ENCODE measurements at regions not wholly inside any gene's neighbourhood (a gene's known extent, or its start where the extent isn't known, plus 50 kb on each side); places are given as distances from the start of the nearest gene placed in this dataset.

DNA sequence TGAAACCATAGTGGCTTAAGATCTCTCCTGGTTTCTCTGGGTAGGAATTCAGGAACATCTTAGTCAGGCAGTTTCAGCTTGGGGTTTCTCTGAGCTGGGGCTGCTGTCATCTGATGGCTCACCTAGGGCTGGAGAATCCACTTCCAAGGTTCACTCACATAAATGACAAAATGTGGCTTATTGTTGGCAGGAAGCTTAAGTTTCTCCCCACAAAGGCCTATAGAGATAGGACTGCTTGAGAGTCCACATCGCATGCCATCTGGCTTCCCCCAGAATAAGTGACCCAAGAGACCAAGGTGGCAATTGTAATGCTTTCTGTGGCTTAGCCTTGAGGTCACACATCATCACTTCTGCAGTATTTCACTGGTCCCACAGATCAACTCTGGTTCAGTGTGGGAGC is 131.4 kb downstream of the EDN1 start:
- peaks cover 2% of the 10 kb centered on the region for H3K27me3 Mint-ChIP-seq
- DNase-seq = no peak
- no peaks in the 10 kb centered on the region for H3K4me1 Mint-ChIP-seq
- H3K9me3 Mint-ChIP-seq = no peaks in the 10 kb centered on the region
- H3K27ac Mint-ChIP-seq = no peak overlapping the region
- no peaks in the 10 kb centered on the region for H3K36me3 Mint-ChIP-seq (ENCODE audit: low read depth)
- intact Hi-C loops (cut with micrococcal nuclease) = no loop called here
- H3K4me3 Mint-ChIP-seq = no peak overlapping the region

- Mint-ChIP-seq H3K4me1 (no peaks in the 10 kb centered on the region), H3K27me3 (no peaks in the 10 kb centered on the region)
- no peak for DNase-seq
Measured at GRCh38 chr6:12422848-12423247, 132.7 kb downstream of the EDN1 start.

GRCh38 chr6:12423832-12424231 is 133.7 kb downstream of the EDN1 start:
- no peak overlapping the region for H3K4me3 Mint-ChIP-seq
- H3K4me1 Mint-ChIP-seq = no peaks in the 10 kb centered on the region
- no peak for DNase-seq
- H3K9me3 Mint-ChIP-seq = no peaks in the 10 kb centered on the region
- no peaks in the 10 kb centered on the region for H3K27me3 Mint-ChIP-seq
- H3K27ac Mint-ChIP-seq = no peak overlapping the region
- intact Hi-C loops (cut with micrococcal nuclease) = no loop called here
- no peaks in the 10 kb centered on the region for H3K36me3 Mint-ChIP-seq (ENCODE audit: low read depth)

More at GRCh38 chr6:12422848-12423247, 132.7 kb downstream of the EDN1 start:
- Mint-ChIP-seq H3K9me3 (no peaks in the 10 kb centered on the region), H3K4me3 (no peak overlapping the region), H3K36me3 (ENCODE audit: low read depth) (no peaks in the 10 kb centered on the region), H3K27ac (no peak overlapping the region)
- intact Hi-C loops (cut with micrococcal nuclease) = no loop called here

DNA sequence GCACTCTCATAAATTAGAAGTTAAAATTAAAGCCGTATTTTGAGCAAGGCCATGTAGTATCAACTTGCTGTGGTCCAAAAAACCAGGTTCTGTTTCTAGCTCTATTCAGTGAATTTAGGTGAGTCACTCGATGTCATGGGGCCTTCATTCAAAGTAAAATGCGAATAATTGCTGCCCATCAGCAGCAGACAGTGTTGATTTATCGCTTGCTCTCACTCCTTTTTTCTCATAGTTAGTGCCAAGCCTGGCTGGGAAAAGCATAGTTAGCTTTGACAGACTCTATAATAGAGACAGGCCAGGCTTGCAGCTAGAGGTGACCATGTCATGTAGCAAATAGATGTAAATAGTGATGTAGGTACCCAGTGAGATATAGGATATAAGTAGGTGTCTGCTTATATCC is 136.0 kb downstream of the EDN1 start:
- Mint-ChIP-seq H3K9me3 (no peaks in the 10 kb centered on the region), H3K27me3 (no peaks in the 10 kb centered on the region), H3K27ac (no peak overlapping the region), H3K36me3 (ENCODE audit: low read depth) (no peaks in the 10 kb centered on the region), H3K4me3 (no peak overlapping the region), H3K4me1 (no peaks in the 10 kb centered on the region)
- DNase-seq = no peak
- intact Hi-C loops (cut with micrococcal nuclease) = no loop called here

GRCh38 chr6:12431023-12431422 is 140.9 kb downstream of the EDN1 start:
- no peak for DNase-seq
- Mint-ChIP-seq H3K27ac (no peak overlapping the region), H3K36me3 (ENCODE audit: low read depth) (no peaks in the 10 kb centered on the region), H3K27me3 (no peaks in the 10 kb centered on the region), H3K4me3 (no peak overlapping the region), H3K4me1 (peaks cover 1% of the 10 kb centered on the region), H3K9me3 (peaks cover 11% of the 10 kb centered on the region)
- intact Hi-C loops (cut with micrococcal nuclease) = no loop called here

DNA sequence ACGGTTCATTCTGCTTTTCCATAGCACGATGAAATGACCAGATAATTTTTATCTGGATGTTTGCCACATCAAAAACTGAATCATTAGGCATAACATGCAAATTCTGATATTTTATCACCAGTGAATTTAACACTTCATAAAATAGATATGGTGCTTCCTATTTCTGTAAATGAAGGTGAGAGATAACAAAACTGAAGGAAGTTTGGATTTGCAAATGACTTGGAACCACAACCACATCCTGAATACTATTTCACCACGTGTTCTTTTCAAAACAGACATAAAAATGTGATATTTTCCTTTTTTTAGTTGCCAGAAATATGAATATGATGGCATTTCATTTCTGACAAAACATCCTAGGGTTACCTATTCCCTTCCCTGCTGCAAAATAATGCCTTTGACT is 146.1 kb downstream of the EDN1 start:
- Mint-ChIP-seq H3K4me1 (peaks cover 3% of the 10 kb centered on the region), H3K27me3 (no peaks in the 10 kb centered on the region), H3K36me3 (ENCODE audit: low read depth) (no peaks in the 10 kb centered on the region), H3K4me3 (no peak overlapping the region), H3K27ac (no peak overlapping the region), H3K9me3 (peaks cover 18% of the 10 kb centered on the region)
- DNase-seq = no peak
- intact Hi-C loops (cut with micrococcal nuclease) = no loop called here

DNA sequence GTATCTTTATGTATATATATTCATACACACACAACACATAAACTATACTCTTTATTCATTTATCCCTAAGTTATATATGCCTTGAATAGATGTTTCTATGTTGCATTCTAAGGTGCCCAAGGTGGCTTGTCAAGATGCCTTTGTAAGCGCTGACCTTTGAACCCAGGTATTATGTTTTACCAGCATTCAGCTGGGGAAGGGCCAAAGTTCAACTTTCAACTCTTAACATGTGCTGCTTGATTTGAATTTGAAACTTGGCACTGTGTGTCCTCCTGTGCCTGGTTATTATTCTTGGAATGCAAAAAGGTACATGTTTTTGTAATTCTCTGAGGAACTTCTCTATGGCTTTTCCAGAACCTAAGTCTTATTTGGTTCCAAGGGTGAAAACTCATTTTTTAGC is 146.5 kb downstream of the EDN1 start:
- intact Hi-C loops (cut with micrococcal nuclease) = no loop called here
- Mint-ChIP-seq H3K4me3 (no peak overlapping the region), H3K4me1 (peaks cover 3% of the 10 kb centered on the region), H3K27me3 (no peaks in the 10 kb centered on the region), H3K9me3 (peaks cover 20% of the 10 kb centered on the region), H3K27ac (no peak overlapping the region), H3K36me3 (ENCODE audit: low read depth) (no peaks in the 10 kb centered on the region)
- no peak for DNase-seq

DNA sequence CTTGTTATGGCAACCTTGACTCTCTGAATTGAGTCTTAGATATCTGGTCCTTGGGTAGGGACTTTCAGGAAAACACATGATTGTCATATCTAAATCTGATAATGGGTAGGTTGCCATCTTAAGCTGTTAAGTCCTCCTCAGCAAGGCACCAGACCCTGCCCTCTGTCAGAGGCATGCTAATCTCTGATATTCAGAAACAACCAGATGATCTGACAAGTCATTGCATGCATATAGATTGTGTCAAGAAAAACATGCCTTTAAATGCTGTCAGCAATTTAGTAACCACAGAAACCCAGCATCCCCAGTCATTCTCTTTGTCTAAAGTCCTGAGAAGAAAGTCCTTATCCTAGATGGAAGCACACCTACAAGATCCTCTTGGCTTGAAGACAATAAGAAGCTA is 149.1 kb downstream of the EDN1 start:
- H3K9me3 Mint-ChIP-seq = peaks cover 16% of the 10 kb centered on the region
- H3K27ac Mint-ChIP-seq = no peak overlapping the region
- peaks cover 6% of the 10 kb centered on the region for H3K4me1 Mint-ChIP-seq
- no peaks in the 10 kb centered on the region for H3K36me3 Mint-ChIP-seq (ENCODE audit: low read depth)
- DNase-seq = no peak
- H3K4me3 Mint-ChIP-seq = no peak overlapping the region
- intact Hi-C loops (cut with micrococcal nuclease) = no loop called here
- H3K27me3 Mint-ChIP-seq = peaks cover 2% of the 10 kb centered on the region

DNA sequence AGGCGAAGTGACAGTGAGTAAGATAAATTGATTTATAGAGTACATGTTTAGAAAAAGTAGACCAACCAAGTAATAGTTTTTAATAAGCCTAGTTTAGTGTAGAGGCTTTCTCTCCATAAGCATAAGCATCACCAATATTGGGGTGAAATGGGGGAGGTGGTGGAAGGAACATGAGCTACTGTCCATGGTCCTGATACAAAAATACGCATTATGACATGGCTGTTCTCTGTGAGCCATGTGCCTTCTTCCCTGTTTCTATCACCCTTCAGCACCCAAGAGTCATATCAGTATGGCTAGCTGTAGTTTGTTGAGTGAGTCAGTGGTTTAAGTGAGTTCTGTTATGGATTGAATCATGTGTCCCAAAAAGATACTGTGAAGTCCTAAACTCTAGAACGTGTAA is 150.8 kb downstream of the EDN1 start:
- no peak overlapping the region for H3K27ac Mint-ChIP-seq
- no peak for DNase-seq
- H3K36me3 Mint-ChIP-seq (ENCODE audit: low read depth) = no peaks in the 10 kb centered on the region
- intact Hi-C loops (cut with micrococcal nuclease) = no loop called here
- peaks cover 2% of the 10 kb centered on the region for H3K27me3 Mint-ChIP-seq
- H3K4me3 Mint-ChIP-seq = no peak overlapping the region
- H3K4me1 Mint-ChIP-seq = peaks cover 5% of the 10 kb centered on the region
- peaks cover 10% of the 10 kb centered on the region for H3K9me3 Mint-ChIP-seq

DNA sequence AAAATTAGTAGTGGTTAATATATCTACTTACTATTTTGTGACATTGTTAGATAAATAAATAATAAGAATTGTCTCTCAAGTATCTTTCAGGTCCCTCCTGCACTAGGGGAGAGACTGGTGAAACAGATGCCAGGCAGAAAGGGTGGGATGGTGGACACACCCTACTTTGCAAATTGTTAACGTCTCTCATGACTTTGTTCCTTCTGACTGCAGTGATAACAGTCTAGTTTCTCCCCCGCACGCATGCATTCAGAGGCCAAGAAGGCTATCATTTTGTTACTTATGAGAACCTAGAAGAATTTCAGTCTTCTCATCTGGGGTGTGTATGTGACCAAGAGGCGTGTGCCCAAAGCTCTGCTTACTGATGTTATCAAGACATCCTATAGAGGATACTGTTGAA is 152.3 kb downstream of the EDN1 start:
- intact Hi-C loops (cut with micrococcal nuclease) = no loop called here
- Mint-ChIP-seq H3K4me3 (no peak overlapping the region), H3K9me3 (peaks cover 6% of the 10 kb centered on the region), H3K36me3 (ENCODE audit: low read depth) (no peaks in the 10 kb centered on the region), H3K27ac (no peak overlapping the region), H3K4me1 (peaks cover 3% of the 10 kb centered on the region), H3K27me3 (peaks cover 2% of the 10 kb centered on the region)
- no peak for DNase-seq

DNA sequence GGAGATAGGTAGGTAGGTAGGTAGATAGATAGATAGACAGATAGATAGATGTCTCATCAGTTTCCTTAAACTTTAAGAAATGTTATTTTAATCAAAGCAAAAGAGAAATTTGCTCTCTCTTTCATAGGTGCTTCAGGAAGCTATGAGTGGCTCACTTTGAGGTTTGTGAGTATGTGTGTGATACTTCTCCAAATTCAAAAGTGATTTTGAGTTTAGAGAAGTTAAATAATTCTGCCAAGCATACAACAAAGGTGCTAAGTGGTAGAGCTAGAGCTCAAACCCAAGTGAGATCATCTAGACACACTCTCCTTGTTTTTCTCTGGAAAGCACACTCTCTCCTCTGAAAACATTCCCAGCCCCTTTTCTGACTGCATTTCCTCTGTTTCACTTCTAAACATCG is 156.2 kb downstream of the EDN1 start:
- DNase-seq = no peak
- Mint-ChIP-seq H3K9me3 (peaks cover under 1% of the 10 kb centered on the region), H3K4me3 (no peak overlapping the region), H3K36me3 (ENCODE audit: low read depth) (no peaks in the 10 kb centered on the region), H3K4me1 (peaks cover 5% of the 10 kb centered on the region), H3K27ac (no peak overlapping the region), H3K27me3 (peaks cover 2% of the 10 kb centered on the region)
- intact Hi-C loops (cut with micrococcal nuclease) = no loop called here

DNA sequence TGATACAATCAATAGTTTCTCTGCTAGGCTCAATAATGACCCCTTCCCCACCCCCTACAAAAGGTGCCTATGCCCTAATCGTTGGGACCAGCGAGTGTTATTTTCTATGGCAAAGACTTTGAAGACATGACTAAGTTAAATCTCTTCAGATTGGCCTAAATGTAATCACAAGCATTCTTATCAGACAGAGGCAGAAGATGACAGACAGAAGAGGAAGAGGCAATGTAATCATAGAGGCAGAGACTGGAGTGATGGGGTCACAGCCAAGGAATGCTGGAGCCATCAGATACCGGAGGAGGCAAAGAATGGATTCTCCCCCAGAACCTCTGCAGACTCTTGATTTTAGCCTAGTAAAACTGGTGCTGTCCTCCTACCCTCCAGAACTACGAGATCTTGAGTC is 159.3 kb downstream of the EDN1 start:
- no peak overlapping the region for H3K27ac Mint-ChIP-seq
- intact Hi-C loops (cut with micrococcal nuclease) = no loop called here
- peaks cover 9% of the 10 kb centered on the region for H3K9me3 Mint-ChIP-seq
- no peak for DNase-seq
- no peaks in the 10 kb centered on the region for H3K27me3 Mint-ChIP-seq
- no peak overlapping the region for H3K4me3 Mint-ChIP-seq
- no peaks in the 10 kb centered on the region for H3K36me3 Mint-ChIP-seq (ENCODE audit: low read depth)
- H3K4me1 Mint-ChIP-seq = peaks cover 2% of the 10 kb centered on the region

- H3K4me1 Mint-ChIP-seq = peaks cover 2% of the 10 kb centered on the region
- intact Hi-C loops (cut with micrococcal nuclease) = no loop called here
- peaks cover 12% of the 10 kb centered on the region for H3K9me3 Mint-ChIP-seq
- H3K27ac Mint-ChIP-seq = no peak overlapping the region
- H3K27me3 Mint-ChIP-seq = no peaks in the 10 kb centered on the region
- no peaks in the 10 kb centered on the region for H3K36me3 Mint-ChIP-seq (ENCODE audit: low read depth)
- no peak for DNase-seq
- no peak overlapping the region for H3K4me3 Mint-ChIP-seq
Measured at GRCh38 chr6:12450467-12450866, 160.3 kb downstream of the EDN1 start.

DNA sequence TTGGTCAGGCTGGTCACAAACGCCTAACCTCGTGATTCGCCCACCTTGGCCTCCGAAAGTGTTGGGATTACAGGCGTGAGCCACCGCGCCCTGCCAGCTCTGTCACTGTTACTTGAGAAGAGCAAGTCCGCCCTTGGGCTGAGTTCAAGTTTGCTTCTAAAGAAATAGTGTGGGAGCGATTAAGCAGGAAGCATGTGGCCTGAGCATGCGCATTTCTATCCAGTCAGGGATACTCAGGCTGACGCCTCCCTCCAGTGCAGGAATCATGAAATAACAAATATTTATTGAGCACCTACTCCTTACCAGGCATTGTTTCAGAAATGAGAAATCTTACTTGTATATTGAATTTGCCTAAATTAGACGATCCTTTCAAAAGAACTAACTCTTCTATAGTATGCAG is 166.2 kb downstream of the EDN1 start:
- Mint-ChIP-seq H3K9me3 (peaks cover 12% of the 10 kb centered on the region), H3K27me3 (peaks cover 4% of the 10 kb centered on the region), H3K27ac (no peak overlapping the region), H3K36me3 (ENCODE audit: low read depth) (no peaks in the 10 kb centered on the region), H3K4me1 (no peaks in the 10 kb centered on the region), H3K4me3 (no peak overlapping the region)
- no peak for DNase-seq
- intact Hi-C loops (cut with micrococcal nuclease) = no loop called here

DNA sequence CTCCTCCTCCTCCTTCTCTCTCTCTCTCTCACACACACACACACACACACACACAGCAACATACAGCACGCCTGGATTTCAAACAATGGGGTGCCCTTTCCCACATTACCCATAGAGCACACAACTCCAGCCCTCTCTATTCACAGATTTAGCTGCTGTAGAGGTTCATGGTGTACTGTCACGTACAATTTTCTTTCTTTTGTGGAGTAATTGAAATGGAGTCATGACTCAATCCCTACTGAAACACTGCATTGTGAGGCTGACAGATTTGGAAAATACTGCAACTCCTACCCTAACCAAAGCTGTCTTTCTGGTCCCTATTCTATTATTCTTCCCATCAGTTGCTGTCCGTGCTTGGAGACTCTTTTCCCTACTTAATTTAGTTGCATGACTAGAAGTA is 166.9 kb downstream of the EDN1 start:
- peaks cover 4% of the 10 kb centered on the region for H3K27me3 Mint-ChIP-seq
- no peaks in the 10 kb centered on the region for H3K4me1 Mint-ChIP-seq
- no peak for DNase-seq
- peaks cover 8% of the 10 kb centered on the region for H3K9me3 Mint-ChIP-seq
- no peak overlapping the region for H3K27ac Mint-ChIP-seq
- intact Hi-C loops (cut with micrococcal nuclease) = no loop called here
- no peak overlapping the region for H3K4me3 Mint-ChIP-seq
- H3K36me3 Mint-ChIP-seq (ENCODE audit: low read depth) = no peaks in the 10 kb centered on the region

All from activated CD4-positive, alpha-beta T cell treated with anti-CD3 and anti-CD28 coated beads, Interleukin-2, amount 10 ng/mL, durations not matched to agents 24 days and 14 days (primary cell).